CD8-positive, alpha-beta memory T cell (primary cell): ENCODE measurements at regions not wholly inside any gene's neighbourhood (a gene's known extent, or its start where the extent isn't known, plus 50 kb on each side); places are given as distances from the start of the nearest gene placed in this dataset.

Experiments used
- CTCF ChIA-PET: fragments of 350-600 bp; sonication (Branson Sonifier 250); formaldehyde crosslinking; loops from one replicate; lab custom pipeline; 2021; ENCODE audit warnings: antibody characterized with exemption; lab: Charles Lee
- POLR2A ChIA-PET: fragments of 350-600 bp; sonication (Branson Sonifier 250); formaldehyde crosslinking; loops from one replicate; lab custom pipeline; 2021; ENCODE audit warnings: antibody characterized with exemption; lab: Charles Lee
- DNase-seq, 5 donors: peaks; one replicate each; pipeline versions ENCODE4 v3.0.0 to v3.0.0-alpha.2; 2020 to 2022; ENCODE audit warnings: mixed read lengths in 1 of 5
- H3K27ac ChIP-seq: one replicate; pipeline ENCODE4 v1.7.0; 2013; ENCODE audit warnings: low read depth, mild to moderate bottlenecking, low read length, moderate library complexity
- H3K27me3 ChIP-seq: 2 replicates; pipeline ENCODE4 v1.7.0; 2013; ENCODE audit warnings: low read length, mild to moderate bottlenecking; ENCODE audit not compliant: insufficient read depth, poor library complexity, severe bottlenecking
- H3K36me3 ChIP-seq: 2 replicates; pipeline ENCODE4 v1.7.0; 2013; ENCODE audit warnings: mild to moderate bottlenecking, low read length, moderate library complexity; ENCODE audit not compliant: insufficient read depth
- H3K4me1 ChIP-seq: 2 replicates; pipeline ENCODE4 v1.7.0; 2013; ENCODE audit warnings: mild to moderate bottlenecking, low read length, moderate library complexity; ENCODE audit not compliant: insufficient read depth
- H3K4me3 ChIP-seq: 2 replicates; pipeline ENCODE4 v1.7.0; 2013; ENCODE audit warnings: mild to moderate bottlenecking, low read length
- H3K9me3 ChIP-seq: 2 replicates; pipeline ENCODE4 v1.7.0; 2013; ENCODE audit warnings: mild to moderate bottlenecking, low read length
- H3K27ac Mint-ChIP-seq, 8 donors: one replicate each; pipeline ENCODE4 v1.8.0; 2020 to 2021; ENCODE audit warnings: mixed read lengths in 8 of 8, mild to moderate bottlenecking in 6 of 8, inconsistent platforms in 3 of 8, moderate library complexity in 3 of 8
- H3K27me3 Mint-ChIP-seq, 2 donors: one replicate each; pipeline ENCODE4 v1.8.0; 2020 to 2021; ENCODE audit warnings: mixed read lengths in 2 of 2, mild to moderate bottlenecking in 1 of 2, moderate library complexity in 1 of 2
- H3K36me3 Mint-ChIP-seq, 3 donors: one replicate each; pipeline ENCODE4 v1.8.0; 2020 to 2021; ENCODE audit warnings: mixed read lengths in 3 of 3, inconsistent platforms in 1 of 3, mild to moderate bottlenecking in 1 of 3
- H3K4me1 Mint-ChIP-seq, 3 donors: one replicate each; pipeline ENCODE4 v1.8.0; 2020 to 2021; ENCODE audit warnings: mixed read lengths in 3 of 3, inconsistent platforms in 1 of 3, mild to moderate bottlenecking in 1 of 3
- H3K4me3 Mint-ChIP-seq, 7 donors: one replicate each; pipeline ENCODE4 v1.8.0; 2020 to 2021; ENCODE audit warnings: mixed read lengths in 7 of 7, mild to moderate bottlenecking in 6 of 7, moderate library complexity in 4 of 7, inconsistent platforms in 2 of 7
- H3K9me3 Mint-ChIP-seq, 5 donors: one replicate each; pipeline ENCODE4 v1.8.0; 2020 to 2022; ENCODE audit warnings: mixed read lengths in 5 of 5, mild to moderate bottlenecking in 3 of 5, moderate library complexity in 2 of 5, inconsistent platforms in 1 of 5

DNA sequence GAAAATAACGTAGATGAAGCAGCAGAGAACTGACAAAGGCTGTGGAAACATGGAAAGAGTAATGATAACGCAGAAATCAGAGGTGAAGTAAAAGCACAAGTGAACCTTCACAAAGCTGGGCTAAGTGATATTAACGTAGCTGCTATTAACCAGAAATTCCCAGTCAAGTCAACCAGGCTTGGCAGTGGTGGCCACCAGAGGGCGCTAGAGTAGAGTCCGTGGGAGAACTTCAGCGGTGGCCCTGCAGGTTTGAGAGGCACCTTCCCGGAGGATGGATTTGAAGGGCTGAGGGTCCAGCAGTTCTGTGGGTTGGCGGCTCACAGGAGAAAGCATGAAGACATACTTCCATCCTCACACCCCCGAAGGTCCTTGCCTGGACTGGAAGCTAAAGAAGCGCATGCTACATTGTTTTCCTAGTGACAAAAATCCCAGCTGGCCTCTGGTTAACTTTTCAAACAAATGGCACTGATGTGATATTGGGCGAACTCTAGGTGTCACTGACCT lies 81.7 kb upstream of the ZNF648 start:
- Histone ChIP-seq H3K9me3 (no peaks in the 10 kb centered on the region), H3K27me3 (no peaks in the 10 kb centered on the region), H3K36me3 (no peaks in the 10 kb centered on the region), H3K27ac (no peak overlapping the region), H3K4me1 (no peaks in the 10 kb centered on the region), H3K4me3 (no peak overlapping the region)
- Mint-ChIP-seq H3K9me3 (no peaks in the 10 kb centered on the region), H3K4me1 (peaks cover 0 to 6% (median 1%) of the 10 kb centered on the region in 3 donors), H3K27ac (no peak overlapping the region), H3K4me3 (no peak overlapping the region), H3K27me3 (peaks cover 8 to 26% of the 10 kb centered on the region in 2 donors), H3K36me3 (no peaks in the 10 kb centered on the region)
- ChIA-PET CTCF (interaction anchor here (0.7 to 6.9 kb wide), 33 partner anchors 8 to 277 kb away, joined by 3 to 113 read pairs (median 4); partner anchors contain the start of genes GLUL and TEDDM1), POLR2A (interaction anchor here (0.5 to 2.0 kb wide), 3 partner anchors 249 to 253 kb away, joined by 4 to 8 read pairs (median 6); no protein-coding TSS in a partner anchor)
- DNase-seq, result peak; percentile 66 to 88 (median 80)

DNA sequence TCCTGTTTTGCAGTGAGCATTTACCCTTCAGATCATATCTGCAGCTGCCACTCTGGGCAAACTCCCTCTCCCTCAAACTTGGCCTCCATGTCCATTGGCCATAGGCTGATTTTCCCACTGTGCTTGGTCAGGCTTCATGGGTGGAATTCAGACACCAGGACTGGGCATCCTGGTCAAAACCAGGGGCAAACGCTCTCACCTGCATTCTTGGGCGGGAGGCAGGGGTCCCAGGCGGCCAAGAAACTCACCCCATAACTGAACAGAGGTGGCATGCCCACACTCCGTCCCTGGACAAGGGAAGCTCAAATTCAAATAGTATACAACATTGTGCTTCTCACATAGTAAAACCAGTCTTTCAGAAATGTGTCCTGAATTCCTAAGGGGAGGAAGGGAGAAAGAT lies 81.1 kb upstream of the ZNF648 start:
- no peak overlapping the region for H3K27ac ChIP-seq
- ChIA-PET POLR2A (interaction anchor here (2.0 kb wide), 1 partner anchor 254 kb away, joined by 8 read pairs; no protein-coding TSS in a partner anchor), CTCF (interaction anchor here (0.8 to 6.9 kb wide), 28 partner anchors 8 to 270 kb away, joined by 3 to 113 read pairs (median 5); partner anchors contain the start of genes GLUL and TEDDM1)
- H3K9me3 ChIP-seq, result no peaks in the 10 kb centered on the region
- Mint-ChIP-seq H3K27me3 (peaks cover 8 to 26% of the 10 kb centered on the region in 2 donors), H3K4me3 (no peak overlapping the region), H3K27ac (no peak overlapping the region), H3K9me3 (no peaks in the 10 kb centered on the region), H3K36me3 (no peaks in the 10 kb centered on the region), H3K4me1 (peaks cover 0 to 6% (median 1%) of the 10 kb centered on the region in 3 donors)
- H3K4me1 ChIP-seq, result no peaks in the 10 kb centered on the region
- H3K36me3 ChIP-seq, result no peaks in the 10 kb centered on the region
- no peak overlapping the region for H3K4me3 ChIP-seq
- H3K27me3 ChIP-seq, result no peaks in the 10 kb centered on the region
- DNase-seq, result no peak

- Histone ChIP-seq H3K9me3 (no peaks in the 10 kb centered on the region), H3K27me3 (no peaks in the 10 kb centered on the region), H3K36me3 (no peaks in the 10 kb centered on the region), H3K4me3 (no peak overlapping the region), H3K27ac (no peak overlapping the region), H3K4me1 (no peaks in the 10 kb centered on the region)
- POLR2A ChIA-PET, result no interaction called here
- Mint-ChIP-seq H3K9me3 (no peaks in the 10 kb centered on the region), H3K27ac (peak overlapping the region in 1 of 8 donors; percentile 38), H3K4me1 (peaks cover 0 to 11% (median 1%) of the 10 kb centered on the region in 3 donors), H3K36me3 (no peaks in the 10 kb centered on the region), H3K4me3 (no peak overlapping the region), H3K27me3 (peaks cover 8 to 26% of the 10 kb centered on the region in 2 donors)
- CTCF ChIA-PET, result interaction anchor here (0.7 to 6.9 kb wide), 3 partner anchors 11 to 255 kb away, joined by 3 to 113 read pairs (median 3); no protein-coding TSS in a partner anchor
- DNase-seq, result no peak
These were observed 79.5 kb upstream of the ZNF648 start for GRCh38 chr1:182141040-182141439.

DNA sequence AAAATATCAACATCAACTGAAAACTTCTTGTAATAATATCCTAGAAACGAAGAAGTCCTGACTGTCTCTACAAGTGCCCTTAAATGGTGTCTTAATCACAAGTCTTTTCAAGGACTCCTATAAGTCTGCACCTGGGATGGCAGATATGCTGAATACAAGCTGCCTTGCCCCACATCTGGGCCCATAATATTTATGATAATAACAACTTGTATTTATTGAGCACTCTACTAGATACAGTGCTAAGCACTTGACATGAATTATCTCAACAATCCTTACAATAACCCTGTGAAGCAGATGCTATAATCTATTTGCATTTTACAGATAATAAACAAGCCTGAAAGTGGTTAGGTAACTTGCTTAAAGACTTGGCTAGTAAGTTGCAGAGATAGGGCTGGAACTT lies 78.0 kb upstream of the ZNF648 start:
- Histone ChIP-seq H3K27ac (no peak overlapping the region), H3K4me3 (no peak overlapping the region), H3K36me3 (no peaks in the 10 kb centered on the region), H3K9me3 (no peaks in the 10 kb centered on the region), H3K27me3 (no peaks in the 10 kb centered on the region), H3K4me1 (no peaks in the 10 kb centered on the region)
- POLR2A ChIA-PET, result no interaction called here
- peaks cover 0 to 11% (median 1%) of the 10 kb centered on the region in 3 donors for H3K4me1 Mint-ChIP-seq
- peaks cover 8 to 26% of the 10 kb centered on the region in 2 donors for H3K27me3 Mint-ChIP-seq
- CTCF ChIA-PET, result interaction anchor here (0.8 to 6.9 kb wide), 2 partner anchors 60 to 257 kb away, joined by 4 to 113 read pairs; no protein-coding TSS in a partner anchor
- no peaks in the 10 kb centered on the region for H3K36me3 Mint-ChIP-seq
- H3K4me3 Mint-ChIP-seq, result no peak overlapping the region
- no peak overlapping the region for H3K27ac Mint-ChIP-seq
- peaks cover 0 to 8% (median 4%) of the 10 kb centered on the region in 5 donors for H3K9me3 Mint-ChIP-seq
- no peak for DNase-seq

DNA sequence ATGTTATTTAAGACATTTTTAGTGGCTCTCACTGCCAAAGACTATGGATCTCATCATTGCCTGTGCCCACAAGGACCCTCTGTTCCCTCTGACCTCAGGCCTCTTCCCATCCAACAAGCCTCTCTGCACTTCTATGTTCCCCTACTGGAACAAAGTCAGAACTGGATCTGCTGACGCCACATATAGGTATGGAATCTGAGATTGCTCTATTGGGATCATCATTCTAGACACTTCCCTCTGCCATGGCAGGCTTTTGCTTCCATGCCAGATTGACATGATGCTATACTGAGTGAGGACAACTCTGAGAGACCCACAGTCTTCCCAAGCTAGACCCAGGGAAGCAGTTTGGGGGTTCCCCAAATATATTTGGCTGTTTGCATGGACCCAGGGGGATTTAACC lies 76.0 kb upstream of the ZNF648 start:
- no peaks in the 10 kb centered on the region for H3K36me3 Mint-ChIP-seq
- Histone ChIP-seq H3K36me3 (no peaks in the 10 kb centered on the region), H3K4me1 (no peaks in the 10 kb centered on the region), H3K27me3 (no peaks in the 10 kb centered on the region), H3K9me3 (no peaks in the 10 kb centered on the region), H3K27ac (no peak overlapping the region), H3K4me3 (no peak overlapping the region)
- H3K27me3 Mint-ChIP-seq, result peaks cover 9 to 19% of the 10 kb centered on the region in 2 donors
- POLR2A ChIA-PET, result no interaction called here
- CTCF ChIA-PET, result no interaction called here
- no peak overlapping the region for H3K27ac Mint-ChIP-seq
- peaks cover 0 to 5% (median 0%) of the 10 kb centered on the region in 3 donors for H3K4me1 Mint-ChIP-seq
- H3K9me3 Mint-ChIP-seq, result peaks cover 0 to 13% (median 10%) of the 10 kb centered on the region in 5 donors
- H3K4me3 Mint-ChIP-seq, result no peak overlapping the region
- DNase-seq, result no peak

DNA sequence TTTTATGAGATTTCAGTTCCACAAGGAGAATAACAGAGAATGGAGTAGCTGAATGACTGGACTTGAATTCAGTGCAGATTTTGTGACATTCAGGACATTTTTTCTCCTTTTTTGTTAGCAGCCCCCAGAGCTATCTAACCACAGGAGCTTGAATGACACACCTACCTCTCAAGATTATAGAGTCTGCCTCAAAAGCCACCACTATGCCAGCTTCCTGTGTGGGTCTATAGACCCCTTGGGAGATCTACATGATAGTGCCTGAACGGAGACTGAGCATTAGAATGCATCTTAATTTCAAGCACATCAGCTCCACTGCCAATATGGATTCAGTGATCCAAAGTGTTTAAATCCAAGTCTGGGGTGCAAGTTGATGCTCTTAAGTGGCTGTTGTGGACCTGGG lies 74.4 kb upstream of the ZNF648 start:
- peaks cover 0 to 13% (median 10%) of the 10 kb centered on the region in 5 donors for H3K9me3 Mint-ChIP-seq
- H3K4me3 ChIP-seq, result no peak overlapping the region
- H3K4me1 ChIP-seq, result no peaks in the 10 kb centered on the region
- CTCF ChIA-PET, result no interaction called here
- H3K4me3 Mint-ChIP-seq, result no peak overlapping the region
- H3K9me3 ChIP-seq, result no peaks in the 10 kb centered on the region
- H3K27ac ChIP-seq, result no peak overlapping the region
- no peaks in the 10 kb centered on the region for H3K36me3 Mint-ChIP-seq
- no peak for DNase-seq
- peaks cover 0 to 5% (median 0%) of the 10 kb centered on the region in 3 donors for H3K4me1 Mint-ChIP-seq
- no peaks in the 10 kb centered on the region for H3K36me3 ChIP-seq
- H3K27me3 ChIP-seq, result no peaks in the 10 kb centered on the region
- POLR2A ChIA-PET, result no interaction called here
- no peak overlapping the region for H3K27ac Mint-ChIP-seq
- H3K27me3 Mint-ChIP-seq, result peaks cover 9 to 12% of the 10 kb centered on the region in 2 donors

DNA sequence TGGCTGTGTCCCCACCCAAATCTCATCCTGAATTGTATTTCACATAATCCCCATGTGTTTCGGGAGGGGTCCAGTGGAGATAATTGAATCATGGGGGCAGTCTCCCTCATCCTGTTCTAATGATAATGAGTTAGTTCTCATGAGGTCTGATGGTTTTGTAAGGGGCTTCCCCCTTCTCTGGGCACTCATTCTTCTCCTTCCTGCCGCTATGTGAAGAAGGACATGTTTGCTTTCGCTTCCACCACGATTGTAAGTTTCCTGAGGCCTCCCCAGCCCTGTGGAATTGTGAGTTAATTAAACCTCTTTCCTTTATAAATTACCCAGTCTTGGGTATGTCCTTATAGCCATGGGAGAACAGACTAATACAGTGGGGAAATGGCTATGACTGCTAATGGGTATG lies 72.7 kb upstream of the ZNF648 start:
- H3K9me3 Mint-ChIP-seq, result peaks cover 0 to 13% (median 10%) of the 10 kb centered on the region in 5 donors
- Histone ChIP-seq H3K4me3 (no peak overlapping the region), H3K27ac (no peak overlapping the region), H3K27me3 (no peaks in the 10 kb centered on the region), H3K36me3 (no peaks in the 10 kb centered on the region), H3K4me1 (no peaks in the 10 kb centered on the region), H3K9me3 (no peaks in the 10 kb centered on the region)
- POLR2A ChIA-PET, result no interaction called here
- H3K4me3 Mint-ChIP-seq, result no peak overlapping the region
- peaks cover 0 to 2% (median 0%) of the 10 kb centered on the region in 3 donors for H3K36me3 Mint-ChIP-seq
- no peak for DNase-seq
- peaks cover 9 to 11% of the 10 kb centered on the region in 2 donors for H3K27me3 Mint-ChIP-seq
- no peak overlapping the region for H3K27ac Mint-ChIP-seq
- CTCF ChIA-PET, result interaction anchor here (1.5 kb wide), 1 partner anchor 9 kb away, joined by 5 read pairs; no protein-coding TSS in a partner anchor
- H3K4me1 Mint-ChIP-seq, result peaks cover 0 to 5% (median 0%) of the 10 kb centered on the region in 3 donors

GRCh38 chr1:182133181-182133580 lies 71.7 kb upstream of the ZNF648 start:
- no peak overlapping the region for H3K27ac Mint-ChIP-seq
- Histone ChIP-seq H3K9me3 (no peaks in the 10 kb centered on the region), H3K4me1 (no peaks in the 10 kb centered on the region), H3K27ac (no peak overlapping the region), H3K4me3 (no peak overlapping the region), H3K27me3 (no peaks in the 10 kb centered on the region), H3K36me3 (no peaks in the 10 kb centered on the region)
- H3K9me3 Mint-ChIP-seq, result peaks cover 0 to 13% (median 10%) of the 10 kb centered on the region in 5 donors
- peaks cover 0 to 2% (median 0%) of the 10 kb centered on the region in 3 donors for H3K36me3 Mint-ChIP-seq
- DNase-seq, result no peak
- ChIA-PET CTCF (interaction anchor here (1.6 to 2.0 kb wide), 2 partner anchors 10 to 48 kb away, joined by 4 to 5 read pairs; no protein-coding TSS in a partner anchor), POLR2A (no interaction called here)
- peaks cover 9 to 15% of the 10 kb centered on the region in 2 donors for H3K27me3 Mint-ChIP-seq
- H3K4me1 Mint-ChIP-seq, result peaks cover 0 to 5% (median 0%) of the 10 kb centered on the region in 3 donors
- H3K4me3 Mint-ChIP-seq, result no peak overlapping the region
